ENCODE measurements at regions not wholly inside any gene's neighbourhood (a gene's known extent, or its start where the extent isn't known, plus 50 kb on each side); places are given as distances from the start of the nearest gene placed in this dataset.

DNA sequence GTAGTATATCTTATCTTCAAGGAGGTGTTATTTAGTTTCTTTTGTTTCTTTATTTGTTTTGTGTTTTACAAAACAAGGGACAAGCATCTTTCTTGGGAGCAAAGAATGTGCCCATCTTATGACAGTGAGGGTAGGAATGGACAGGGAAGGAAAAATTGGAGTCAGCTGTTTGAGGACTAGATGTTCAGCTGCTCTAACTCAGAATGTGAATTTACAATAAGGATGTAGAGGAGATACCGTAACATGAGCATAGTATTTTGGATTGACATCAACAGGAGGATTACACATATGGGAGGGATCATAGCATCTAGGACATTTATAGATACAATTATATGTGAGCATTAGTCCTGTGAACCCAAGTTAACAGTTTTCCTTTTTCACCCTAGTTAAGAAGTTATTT, 89.0 kb upstream of the GK2 start:
- no peak overlapping the region for H2BK5ac ChIP-seq (ENCODE audit: low read depth, low read length, poor library complexity, severe bottlenecking)
- WGBS, 2 experiments (ENCODE audit: extremely low coverage in 2 of 2, insufficient read length in 1 of 2): no CpG with 5 or more reads among the region's 1 CpG
- no peaks in the 10 kb centered on the region for H4K20me1 ChIP-seq (ENCODE audit: insufficient read depth, low read length)

More for the DNA sequence above, 89.0 kb upstream of the GK2 start:
- Histone ChIP-seq H3K23ac (ENCODE audit: low read depth, low read length) (no peak overlapping the region), H3K18ac (ENCODE audit: low read depth, low read length) (no peak overlapping the region), H3K4me2 (ENCODE audit: low read depth, low read length) (no peak overlapping the region), H3K9me3 (ENCODE audit: control insufficient read depth, insufficient read depth, low read length) (no peaks in the 10 kb centered on the region), H4K8ac (ENCODE audit: low read depth in 2 of 2, low read length in 2 of 2) (no peak overlapping the region), H2BK15ac (ENCODE audit: low read depth, low read length) (no peak overlapping the region), H3K9ac (ENCODE audit: low read depth, low read length) (no peak overlapping the region), H2AK9ac (replicated peaks; ENCODE audit: low read depth, low read length, poor library complexity) (no peak overlapping the region), H2AFZ (replicated peaks; ENCODE audit: low read length, poor library complexity) (no peak overlapping the region), H3K4ac (ENCODE audit: low read depth, low read length) (no peak overlapping the region), H3K14ac (replicated peaks; ENCODE audit: low read depth, low read length) (no peak overlapping the region), H3K36me3 (ENCODE audit: control insufficient read depth, insufficient read depth, low read length) (no peaks in the 10 kb centered on the region), H2BK120ac (ENCODE audit: low read depth, low read length) (no peak overlapping the region), H4K5ac (ENCODE audit: low read depth, low read length) (no peak overlapping the region), H3K27ac (ENCODE audit: insufficient read depth, low read length) (no peak overlapping the region), H3K56ac (ENCODE audit: extremely low read depth, insufficient read depth, low read length) (no peak overlapping the region), H3K27me3 (ENCODE audit: control insufficient read depth, insufficient read depth, low read length) (0 out of 2 replicates have a peak, but pooled peaks cover 2% of the 10 kb centered on the region), H3K79me1 (ENCODE audit: low read depth in 1 of 2, low read length in 2 of 2) (no peaks in the 10 kb centered on the region), H3K9me1 (ENCODE audit: insufficient read depth, low read length) (no peaks in the 10 kb centered on the region; the same call in 1 of the 2 replicates), H3K4me1 (ENCODE audit: control insufficient read depth, insufficient read depth, low read length) (no peaks in the 10 kb centered on the region), H2BK20ac (ENCODE audit: low read depth, low read length) (no peak overlapping the region), H4K91ac (ENCODE audit: insufficient read depth, low read depth, low read length) (no peak overlapping the region), H2AK5ac (ENCODE audit: low read depth, low read length) (no peak overlapping the region), H3K4me3 (ENCODE audit: insufficient read depth, low read depth, low read length) (no peak overlapping the region)
- intact Hi-C loops (cut with micrococcal nuclease): no loop called here
- dilution Hi-C loops (cut with HindIII; ENCODE audit: low sequenced_read_pairs, unreplicated experiment): no loop called here
- no peak for TF ChIP-seq MXI1 (IDR thresholded peaks at IDR 0.05; ENCODE audit: borderline replicate concordance, low read depth, low read length)
- no peak for TF ChIP-seq CEBPB (IDR thresholded peaks at IDR 0.05; ENCODE audit: low read depth, low read length)
- TF ChIP-seq SMC3 (IDR thresholded peaks at IDR 0.05; ENCODE audit: low read depth, low read length): no peak
- TF ChIP-seq POLR2A (IDR thresholded peaks at IDR 0.05; ENCODE audit: low read depth, low read length): no peak
- no peak for TF ChIP-seq RCOR1 (IDR thresholded peaks at IDR 0.05; ENCODE audit: insufficient replicate concordance, low read length)
- no peak for TF ChIP-seq BHLHE40 (IDR thresholded peaks at IDR 0.05; ENCODE audit: low read depth, low read length)
- no peak for TF ChIP-seq RFX5 (IDR thresholded peaks at IDR 0.05; ENCODE audit: low read depth, low read length)
- no peak for TF ChIP-seq MAZ (IDR thresholded peaks at IDR 0.05; ENCODE audit: borderline replicate concordance, low read depth, low read length)
- TF ChIP-seq, protein P1, sequence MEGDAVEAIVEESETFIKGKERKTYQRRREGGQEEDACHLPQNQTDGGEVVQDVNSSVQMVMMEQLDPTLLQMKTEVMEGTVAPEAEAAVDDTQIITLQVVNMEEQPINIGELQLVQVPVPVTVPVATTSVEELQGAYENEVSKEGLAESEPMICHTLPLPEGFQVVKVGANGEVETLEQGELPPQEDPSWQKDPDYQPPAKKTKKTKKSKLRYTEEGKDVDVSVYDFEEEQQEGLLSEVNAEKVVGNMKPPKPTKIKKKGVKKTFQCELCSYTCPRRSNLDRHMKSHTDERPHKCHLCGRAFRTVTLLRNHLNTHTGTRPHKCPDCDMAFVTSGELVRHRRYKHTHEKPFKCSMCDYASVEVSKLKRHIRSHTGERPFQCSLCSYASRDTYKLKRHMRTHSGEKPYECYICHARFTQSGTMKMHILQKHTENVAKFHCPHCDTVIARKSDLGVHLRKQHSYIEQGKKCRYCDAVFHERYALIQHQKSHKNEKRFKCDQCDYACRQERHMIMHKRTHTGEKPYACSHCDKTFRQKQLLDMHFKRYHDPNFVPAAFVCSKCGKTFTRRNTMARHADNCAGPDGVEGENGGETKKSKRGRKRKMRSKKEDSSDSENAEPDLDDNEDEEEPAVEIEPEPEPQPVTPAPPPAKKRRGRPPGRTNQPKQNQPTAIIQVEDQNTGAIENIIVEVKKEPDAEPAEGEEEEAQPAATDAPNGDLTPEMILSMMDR (conservative IDR thresholded peaks at IDR 0.05; ENCODE audit: low read depth, low read length): no peak
- no peak for TF ChIP-seq NFE2L2 (IDR thresholded peaks at IDR 0.05; ENCODE audit: low read depth, low read length)
- no peak for TF ChIP-seq MAFK (IDR thresholded peaks at IDR 0.05; ENCODE audit: low read depth, low read length)
- TF ChIP-seq RAD21 (IDR thresholded peaks at IDR 0.05; ENCODE audit: low read length): no peak
- TF ChIP-seq, protein P2, sequence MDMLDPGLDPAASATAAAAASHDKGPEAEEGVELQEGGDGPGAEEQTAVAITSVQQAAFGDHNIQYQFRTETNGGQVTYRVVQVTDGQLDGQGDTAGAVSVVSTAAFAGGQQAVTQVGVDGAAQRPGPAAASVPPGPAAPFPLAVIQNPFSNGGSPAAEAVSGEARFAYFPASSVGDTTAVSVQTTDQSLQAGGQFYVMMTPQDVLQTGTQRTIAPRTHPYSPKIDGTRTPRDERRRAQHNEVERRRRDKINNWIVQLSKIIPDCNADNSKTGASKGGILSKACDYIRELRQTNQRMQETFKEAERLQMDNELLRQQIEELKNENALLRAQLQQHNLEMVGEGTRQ (IDR thresholded peaks at IDR 0.05; ENCODE audit: low read depth, low read length): no peak
- TF ChIP-seq FOS (IDR thresholded peaks at IDR 0.05; ENCODE audit: low read depth, low read length): no peak
- TF ChIP-seq, protein P3, sequence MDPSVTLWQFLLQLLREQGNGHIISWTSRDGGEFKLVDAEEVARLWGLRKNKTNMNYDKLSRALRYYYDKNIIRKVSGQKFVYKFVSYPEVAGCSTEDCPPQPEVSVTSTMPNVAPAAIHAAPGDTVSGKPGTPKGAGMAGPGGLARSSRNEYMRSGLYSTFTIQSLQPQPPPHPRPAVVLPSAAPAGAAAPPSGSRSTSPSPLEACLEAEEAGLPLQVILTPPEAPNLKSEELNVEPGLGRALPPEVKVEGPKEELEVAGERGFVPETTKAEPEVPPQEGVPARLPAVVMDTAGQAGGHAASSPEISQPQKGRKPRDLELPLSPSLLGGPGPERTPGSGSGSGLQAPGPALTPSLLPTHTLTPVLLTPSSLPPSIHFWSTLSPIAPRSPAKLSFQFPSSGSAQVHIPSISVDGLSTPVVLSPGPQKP (IDR thresholded peaks at IDR 0.05; ENCODE audit: borderline replicate concordance, low read depth, low read length): no peak
- no peak for TF ChIP-seq CHD1 (IDR thresholded peaks at IDR 0.05; ENCODE audit: low read depth, low read length)
- ATAC-seq (ENCODE audit: low read depth) (no peak), DNase-seq (no peak)
- ChIA-PET CTCF (no interaction called here), POLR2A (ENCODE audit: unreplicated experiment) (no interaction called here)
- BruUV-seq (replicated peaks): no TSS peak
- in situ Hi-C loops (cut with MboI; ENCODE audit: low sequenced_read_pairs): no loop called here

Measured in IMR-90 (cell line).